SJSA1 (cell line): ENCODE measurements at regions not wholly inside any gene's neighbourhood (a gene's known extent, or its start where the extent isn't known, plus 50 kb on each side); places are given as distances from the start of the nearest gene placed in this dataset.

ENCODE experiments used
- DNase-seq, 2 experiments: peaks; one replicate each; pipeline ENCODE4 v3.0.0-alpha.2; 2015 to 2020; ENCODE audit warnings: low spot score in 2 of 2, low read depth in 1 of 2
- H3K27ac ChIP-seq: fragments of 250-450 bp; sonication (Bioruptor Pico); 2 replicates; pipeline ENCODE4 v1.5.1; 2020; ENCODE audit warnings: mild to moderate bottlenecking, moderate library complexity
- H3K27me3 ChIP-seq: fragments of 250-450 bp; sonication (Bioruptor Pico); replicated peaks from 2 replicates; pipeline ENCODE4 v1.5.1; 2020; ENCODE audit warnings: mild to moderate bottlenecking, moderate library complexity
- H3K36me3 ChIP-seq: fragments of 250-450 bp; sonication (Bioruptor Pico); 2 replicates; pipeline ENCODE4 v1.5.1; 2020; ENCODE audit warnings: mild to moderate bottlenecking
- H3K4me1 ChIP-seq: fragments of 250-450 bp; sonication (Bioruptor Pico); replicated peaks from 2 replicates; pipeline ENCODE4 v1.6.1; 2021; ENCODE audit warnings: mild to moderate bottlenecking
- H3K4me3 ChIP-seq: fragments of 250-450 bp; sonication (Bioruptor Pico); 2 replicates; pipeline ENCODE4 v1.5.1; 2020; ENCODE audit warnings: mild to moderate bottlenecking
- H3K9me3 ChIP-seq: fragments of 250-450 bp; sonication (Bioruptor Pico); replicated peaks from 2 replicates; pipeline ENCODE4 v1.5.1; 2020; ENCODE audit warnings: mild to moderate bottlenecking

GRCh38 chr7:126215785-126216184 is 1037.0 kb downstream of the GRM8 start:
- 0 out of 2 replicates have a peak, but pooled peaks cover 4% of the 10 kb centered on the region for H3K9me3 ChIP-seq
- no peak overlapping the region for H3K27ac ChIP-seq
- DNase-seq: no peak
- no peaks in the 10 kb centered on the region for H3K4me1 ChIP-seq
- H3K4me3 ChIP-seq: no peak overlapping the region
- no peaks in the 10 kb centered on the region for H3K27me3 ChIP-seq
- no peaks in the 10 kb centered on the region for H3K36me3 ChIP-seq

- H3K36me3 ChIP-seq: no peaks in the 10 kb centered on the region
- no peak overlapping the region for H3K4me3 ChIP-seq
- H3K4me1 ChIP-seq: no peaks in the 10 kb centered on the region
- DNase-seq: no peak
- H3K9me3 ChIP-seq: no peaks in the 10 kb centered on the region
- H3K27ac ChIP-seq: no peak overlapping the region
- no peaks in the 10 kb centered on the region for H3K27me3 ChIP-seq
Measured at GRCh38 chr7:126213876-126214275, 1038.9 kb downstream of the GRM8 start.

GRCh38 chr7:126211875-126212274 is 1040.9 kb downstream of the GRM8 start:
- no peaks in the 10 kb centered on the region for H3K27me3 ChIP-seq
- H3K4me1 ChIP-seq: no peaks in the 10 kb centered on the region
- no peak for DNase-seq
- no peaks in the 10 kb centered on the region for H3K36me3 ChIP-seq
- H3K27ac ChIP-seq: no peak overlapping the region
- no peak overlapping the region for H3K4me3 ChIP-seq
- no peaks in the 10 kb centered on the region for H3K9me3 ChIP-seq

DNA sequence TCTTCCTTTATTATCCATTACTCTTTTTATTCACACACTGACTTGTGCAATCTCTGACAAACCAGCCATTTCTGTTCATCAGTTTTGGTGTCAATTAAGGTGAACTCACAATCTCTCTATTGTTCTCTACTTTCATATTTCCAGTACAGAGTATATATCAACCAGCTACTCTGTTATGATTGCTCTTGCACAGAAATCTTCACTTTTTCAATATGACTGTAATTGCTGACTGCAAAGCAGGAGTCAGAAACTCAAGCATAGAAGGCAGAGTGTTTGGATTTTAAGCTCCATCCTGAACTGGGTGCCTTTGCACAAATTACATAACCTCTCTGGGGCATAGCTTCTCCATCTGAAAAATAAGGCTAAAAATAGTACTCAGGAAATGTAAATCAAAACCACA is 1042.0 kb downstream of the GRM8 start:
- H3K4me3 ChIP-seq: no peak overlapping the region

GRCh38 chr7:126203185-126203584 is 1049.6 kb downstream of the GRM8 start:
- DNase-seq: no peak
- Histone ChIP-seq H3K4me1 (no peaks in the 10 kb centered on the region), H3K4me3 (no peak overlapping the region), H3K36me3 (no peaks in the 10 kb centered on the region), H3K27ac (no peak overlapping the region), H3K27me3 (no peaks in the 10 kb centered on the region), H3K9me3 (no peaks in the 10 kb centered on the region)

More for the DNA sequence above, 1042.0 kb downstream of the GRM8 start:
- no peaks in the 10 kb centered on the region for H3K9me3 ChIP-seq
- no peaks in the 10 kb centered on the region for H3K36me3 ChIP-seq
- H3K27ac ChIP-seq: no peak overlapping the region
- DNase-seq: no peak
- H3K4me1 ChIP-seq: no peaks in the 10 kb centered on the region
- no peaks in the 10 kb centered on the region for H3K27me3 ChIP-seq

DNA sequence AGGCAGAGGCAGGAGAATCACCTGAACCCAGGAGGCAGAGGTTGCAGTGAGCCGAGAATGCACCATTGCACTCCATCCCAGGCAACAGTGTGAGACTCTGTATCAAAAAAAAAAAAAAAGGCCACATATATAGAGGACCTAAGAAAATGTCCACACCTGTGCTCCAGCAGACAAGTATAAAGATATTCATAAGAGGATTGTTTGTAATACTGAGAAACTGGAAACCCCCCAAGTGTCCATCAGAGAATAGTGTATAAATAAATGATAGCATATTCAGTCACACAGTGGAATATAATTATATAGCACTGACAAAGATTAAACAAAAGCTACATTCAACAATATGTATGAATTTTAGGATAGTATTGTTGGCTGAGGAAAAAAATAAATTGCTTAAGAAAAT is 1050.6 kb downstream of the GRM8 start:
- no peak for DNase-seq

GRCh38 chr7:126185959-126186580 is 1066.7 kb downstream of the GRM8 start:
- Histone ChIP-seq H3K9me3 (no peaks in the 10 kb centered on the region), H3K27ac (no peak overlapping the region), H3K36me3 (no peaks in the 10 kb centered on the region), H3K4me3 (no peak overlapping the region), H3K4me1 (no peaks in the 10 kb centered on the region), H3K27me3 (no peaks in the 10 kb centered on the region)
- no peak for DNase-seq

More for the DNA sequence above, 1050.6 kb downstream of the GRM8 start:
- Histone ChIP-seq H3K27me3 (no peaks in the 10 kb centered on the region), H3K27ac (no peak overlapping the region), H3K9me3 (no peaks in the 10 kb centered on the region), H3K4me3 (no peak overlapping the region), H3K4me1 (no peaks in the 10 kb centered on the region), H3K36me3 (no peaks in the 10 kb centered on the region)

DNA sequence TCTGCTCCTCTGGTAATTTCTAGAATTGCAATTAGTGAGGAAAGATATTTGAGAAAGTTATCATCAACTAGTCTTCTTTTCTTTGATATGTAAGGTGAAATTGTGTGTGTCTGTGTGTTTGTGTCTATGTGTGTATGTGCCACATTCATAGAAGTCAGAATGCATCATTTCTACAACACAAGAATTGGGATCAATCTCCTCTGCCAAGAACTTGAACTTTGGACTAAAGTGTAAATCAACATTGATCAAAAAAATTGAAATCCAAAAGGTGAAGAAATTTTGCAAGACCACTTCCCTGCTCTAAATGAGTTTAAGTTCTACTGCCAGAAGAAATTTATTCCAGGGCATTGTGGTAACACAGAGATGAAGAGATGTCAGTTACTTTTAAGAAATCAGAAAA is 1072.8 kb downstream of the GRM8 start:
- no peak overlapping the region for H3K27ac ChIP-seq
- H3K27me3 ChIP-seq: no peaks in the 10 kb centered on the region
- no peaks in the 10 kb centered on the region for H3K4me1 ChIP-seq
- DNase-seq: no peak
- no peaks in the 10 kb centered on the region for H3K9me3 ChIP-seq
- H3K4me3 ChIP-seq: no peak overlapping the region
- H3K36me3 ChIP-seq: no peaks in the 10 kb centered on the region

GRCh38 chr7:126178865-126179264 is 1073.9 kb downstream of the GRM8 start:
- Histone ChIP-seq H3K4me1 (no peaks in the 10 kb centered on the region), H3K27ac (no peak overlapping the region), H3K4me3 (no peak overlapping the region), H3K9me3 (no peaks in the 10 kb centered on the region), H3K36me3 (no peaks in the 10 kb centered on the region), H3K27me3 (no peaks in the 10 kb centered on the region)
- DNase-seq: no peak

- Histone ChIP-seq H3K27ac (no peak overlapping the region), H3K27me3 (no peaks in the 10 kb centered on the region)
- DNase-seq: no peak
Measured at GRCh38 chr7:126177782-126178181, 1075.0 kb downstream of the GRM8 start.

GRCh38 chr7:126166645-126167044 is 1086.1 kb downstream of the GRM8 start:
- no peaks in the 10 kb centered on the region for H3K36me3 ChIP-seq
- DNase-seq: no peak

More at GRCh38 chr7:126177782-126178181, 1075.0 kb downstream of the GRM8 start:
- H3K4me1 ChIP-seq: no peaks in the 10 kb centered on the region
- no peaks in the 10 kb centered on the region for H3K36me3 ChIP-seq
- no peak overlapping the region for H3K4me3 ChIP-seq
- H3K9me3 ChIP-seq: no peaks in the 10 kb centered on the region

GRCh38 chr7:126163647-126164046 is 1089.1 kb downstream of the GRM8 start:
- H3K27me3 ChIP-seq: no peaks in the 10 kb centered on the region
- no peak overlapping the region for H3K27ac ChIP-seq
- H3K9me3 ChIP-seq: no peaks in the 10 kb centered on the region
- DNase-seq: no peak
- no peak overlapping the region for H3K4me3 ChIP-seq
- H3K4me1 ChIP-seq: no peaks in the 10 kb centered on the region
- no peaks in the 10 kb centered on the region for H3K36me3 ChIP-seq

More at GRCh38 chr7:126166645-126167044, 1086.1 kb downstream of the GRM8 start:
- no peaks in the 10 kb centered on the region for H3K27me3 ChIP-seq
- H3K27ac ChIP-seq: no peak overlapping the region
- H3K4me3 ChIP-seq: no peak overlapping the region
- H3K9me3 ChIP-seq: no peaks in the 10 kb centered on the region
- no peaks in the 10 kb centered on the region for H3K4me1 ChIP-seq

DNA sequence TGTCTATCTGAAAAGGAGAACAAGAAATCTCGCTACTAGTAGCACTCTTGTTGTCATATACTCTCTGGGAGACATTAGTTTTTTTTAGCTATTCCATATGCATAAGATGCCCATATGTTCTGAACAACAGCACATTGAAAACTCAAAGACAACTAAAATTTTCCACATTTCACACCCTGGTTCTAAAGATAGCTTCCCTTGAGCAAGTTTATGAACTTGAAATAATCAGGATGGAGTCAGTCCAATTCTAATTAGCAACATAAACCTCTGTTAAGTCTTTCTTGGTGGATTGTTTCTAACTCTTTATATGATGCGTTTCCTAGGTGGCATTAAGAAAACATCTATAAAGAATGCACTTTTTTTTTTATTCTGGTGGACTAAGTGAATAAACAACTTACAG is 1095.3 kb downstream of the GRM8 start:
- DNase-seq: no peak
- H3K4me1 ChIP-seq: no peaks in the 10 kb centered on the region
- H3K4me3 ChIP-seq: no peak overlapping the region
- H3K9me3 ChIP-seq: no peaks in the 10 kb centered on the region
- no peaks in the 10 kb centered on the region for H3K27me3 ChIP-seq
- no peak overlapping the region for H3K27ac ChIP-seq
- no peaks in the 10 kb centered on the region for H3K36me3 ChIP-seq

DNA sequence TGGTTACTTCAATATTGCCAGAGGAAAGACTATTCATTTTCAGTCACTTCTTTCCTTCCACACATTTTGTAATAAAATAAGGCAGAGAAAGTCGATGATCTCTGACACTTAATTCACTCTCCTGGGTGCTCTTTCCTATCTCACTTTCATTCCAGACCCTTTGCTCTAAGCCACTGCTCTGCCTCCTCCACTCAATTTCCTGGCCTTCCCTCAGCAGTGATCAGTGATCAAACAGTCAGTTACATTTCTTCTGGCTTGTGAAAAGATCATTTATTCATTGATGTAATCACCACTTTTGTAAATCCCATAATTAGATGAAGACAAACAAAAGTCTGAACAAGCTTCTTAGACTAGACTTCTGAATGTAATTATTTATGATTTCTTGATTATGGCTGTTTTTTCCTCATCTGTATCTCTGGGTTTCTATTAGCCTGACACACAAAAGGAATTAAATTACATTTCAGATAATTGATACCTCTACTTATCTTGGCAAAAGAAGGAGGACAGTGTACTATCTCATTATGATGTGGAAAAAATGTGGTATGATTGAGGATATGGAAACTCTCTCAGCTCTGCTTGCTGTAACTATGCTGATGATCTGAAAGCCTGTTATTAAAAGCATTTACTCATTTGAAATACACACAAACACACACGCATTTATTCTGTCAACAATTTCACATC is 1102.3 kb downstream of the GRM8 start:
- Histone ChIP-seq H3K27me3 (no peaks in the 10 kb centered on the region), H3K4me3 (no peak overlapping the region), H3K9me3 (no peaks in the 10 kb centered on the region; the same call in 1 of the 2 replicates), H3K36me3 (no peaks in the 10 kb centered on the region), H3K27ac (no peak overlapping the region), H3K4me1 (no peaks in the 10 kb centered on the region)
- DNase-seq: no peak
